H7 (cell line): ENCODE measurements at regions not wholly inside any gene's neighbourhood (a gene's known extent, or its start where the extent isn't known, plus 50 kb on each side); places are given as distances from the start of the nearest gene placed in this dataset.

Experiments used
- DNase-seq: peaks from one replicate; pipeline ENCODE4 v3.0.0; 2012
- H3K27me3 ChIP-seq: 2 replicates; pipeline ENCODE4 v1.6.0; 2011; ENCODE audit warnings: mild to moderate bottlenecking, low read length; ENCODE audit not compliant: control insufficient read depth, insufficient read depth
- H3K36me3 ChIP-seq: replicated peaks from 2 replicates; pipeline ENCODE4 v1.5.1; 2011; ENCODE audit warnings: low read length; ENCODE audit not compliant: control insufficient read depth, insufficient read depth
- H3K4me3 ChIP-seq: 2 replicates; pipeline ENCODE4 v1.5.1; 2011; ENCODE audit warnings: low read depth, mild to moderate bottlenecking, control low read depth, low read length, moderate library complexity; ENCODE audit not compliant: insufficient read depth

- no peak overlapping the region for H3K4me3 ChIP-seq
- no peak for DNase-seq
- no peaks in the 10 kb centered on the region for H3K36me3 ChIP-seq
- no peaks in the 10 kb centered on the region for H3K27me3 ChIP-seq
Measured at GRCh38 chr2:235390108-235390815, 103.6 kb upstream of the AGAP1 start.

GRCh38 chr2:235390816-235391194, 103.0 kb upstream of the AGAP1 start:
- Histone ChIP-seq H3K36me3 (no peaks in the 10 kb centered on the region), H3K4me3 (no peak overlapping the region), H3K27me3 (no peaks in the 10 kb centered on the region)
- DNase-seq, result no peak

GRCh38 chr2:235391921-235392615, 101.8 kb upstream of the AGAP1 start:
- DNase-seq, result no peak
- Histone ChIP-seq H3K4me3 (no peak overlapping the region), H3K36me3 (no peaks in the 10 kb centered on the region)

GRCh38 chr2:235394278-235394828, 99.5 kb upstream of the AGAP1 start:
- H3K36me3 ChIP-seq, result no peaks in the 10 kb centered on the region
- H3K27me3 ChIP-seq, result no peaks in the 10 kb centered on the region
- no peak for DNase-seq
- no peak overlapping the region for H3K4me3 ChIP-seq

More at GRCh38 chr2:235391921-235392615, 101.8 kb upstream of the AGAP1 start:
- H3K27me3 ChIP-seq, result no peaks in the 10 kb centered on the region

- DNase-seq, result no peak
- H3K4me3 ChIP-seq, result no peak overlapping the region
- no peaks in the 10 kb centered on the region for H3K36me3 ChIP-seq
- no peaks in the 10 kb centered on the region for H3K27me3 ChIP-seq
Measured at GRCh38 chr2:235396071-235396846, 97.6 kb upstream of the AGAP1 start.

GRCh38 chr2:235398321-235398720, 95.5 kb upstream of the AGAP1 start:
- Histone ChIP-seq H3K27me3 (no peaks in the 10 kb centered on the region), H3K4me3 (no peak overlapping the region), H3K36me3 (no peaks in the 10 kb centered on the region)
- DNase-seq, result no peak

GRCh38 chr2:235399895-235400294, 93.9 kb upstream of the AGAP1 start:
- H3K4me3 ChIP-seq, result no peak overlapping the region
- H3K36me3 ChIP-seq, result no peaks in the 10 kb centered on the region
- H3K27me3 ChIP-seq, result no peaks in the 10 kb centered on the region
- DNase-seq, result no peak

GRCh38 chr2:235402422-235402821, 91.4 kb upstream of the AGAP1 start:
- Histone ChIP-seq H3K4me3 (no peak overlapping the region), H3K36me3 (no peaks in the 10 kb centered on the region), H3K27me3 (no peaks in the 10 kb centered on the region)
- DNase-seq, result no peak

- DNase-seq, result no peak
- H3K4me3 ChIP-seq, result no peak overlapping the region
- H3K27me3 ChIP-seq, result no peaks in the 10 kb centered on the region
- H3K36me3 ChIP-seq, result no peaks in the 10 kb centered on the region
Measured at GRCh38 chr2:235405612-235406361, 88.1 kb upstream of the AGAP1 start.

- H3K4me3 ChIP-seq, result no peak overlapping the region
- no peaks in the 10 kb centered on the region for H3K27me3 ChIP-seq
- no peaks in the 10 kb centered on the region for H3K36me3 ChIP-seq
- no peak for DNase-seq
Measured at GRCh38 chr2:235406430-235406829, 87.4 kb upstream of the AGAP1 start.

GRCh38 chr2:235411905-235412485, 81.8 kb upstream of the AGAP1 start:
- H3K27me3 ChIP-seq, result no peaks in the 10 kb centered on the region
- no peak overlapping the region for H3K4me3 ChIP-seq
- H3K36me3 ChIP-seq, result no peaks in the 10 kb centered on the region
- no peak for DNase-seq

GRCh38 chr2:235413064-235413463, 80.8 kb upstream of the AGAP1 start:
- Histone ChIP-seq H3K4me3 (no peak overlapping the region), H3K36me3 (no peaks in the 10 kb centered on the region), H3K27me3 (no peaks in the 10 kb centered on the region)
- DNase-seq, result no peak

GRCh38 chr2:235414422-235414821, 79.4 kb upstream of the AGAP1 start:
- no peak overlapping the region for H3K4me3 ChIP-seq
- DNase-seq, result no peak
- no peaks in the 10 kb centered on the region for H3K36me3 ChIP-seq

More at GRCh38 chr2:235414422-235414821, 79.4 kb upstream of the AGAP1 start:
- H3K27me3 ChIP-seq, result no peaks in the 10 kb centered on the region
